ENCODE measurements at regions not wholly inside any gene's neighbourhood (a gene's known extent, or its start where the extent isn't known, plus 50 kb on each side); places are given as distances from the start of the nearest gene placed in this dataset.

GRCh38 chr16:85560932-85561247 lies 52.2 kb upstream of the GSE1 start:
- in situ Hi-C loops (cut with MboI; ENCODE audit: low pct_unique_long_range_greater_than_20kb, low sequenced_read_pairs, unreplicated experiment) = no loop called here
- no peak for TF ChIP-seq CTCF (IDR thresholded peaks at IDR 0.05; ENCODE audit: extremely low read depth, insufficient read depth, missing control alignments)
- DNase-seq (ENCODE audit: low spot score) = no peak

GRCh38 chr16:85561248-85562092 lies 51.7 kb upstream of the GSE1 start:
- in situ Hi-C loops (cut with MboI; ENCODE audit: low pct_unique_long_range_greater_than_20kb, low sequenced_read_pairs, unreplicated experiment) = no loop called here
- DNase-seq (ENCODE audit: low spot score) = no peak
- TF ChIP-seq CTCF (IDR thresholded peaks at IDR 0.05; ENCODE audit: extremely low read depth, insufficient read depth, missing control alignments) = no peak

GRCh38 chr16:85562093-85562786 lies 50.9 kb upstream of the GSE1 start:
- in situ Hi-C loops (cut with MboI; ENCODE audit: low pct_unique_long_range_greater_than_20kb, low sequenced_read_pairs, unreplicated experiment) = no loop called here
- no peak for DNase-seq (ENCODE audit: low spot score)
- TF ChIP-seq CTCF (IDR thresholded peaks at IDR 0.05; ENCODE audit: extremely low read depth, insufficient read depth, missing control alignments) = no peak

GRCh38 chr16:85563034-85563433 lies 50.1 kb upstream of the GSE1 start:
- TF ChIP-seq CTCF (IDR thresholded peaks at IDR 0.05; ENCODE audit: extremely low read depth, insufficient read depth, missing control alignments) = no peak
- in situ Hi-C loops (cut with MboI; ENCODE audit: low pct_unique_long_range_greater_than_20kb, low sequenced_read_pairs, unreplicated experiment) = no loop called here
- DNase-seq (ENCODE audit: low spot score) = no peak
